Epithelial cell of proximal tubule (primary cell): ENCODE measurements at regions not wholly inside any gene's neighbourhood (a gene's known extent, or its start where the extent isn't known, plus 50 kb on each side); places are given as distances from the start of the nearest gene placed in this dataset.
"Not testable (repeated sequence)": the region's sequence is repeated elsewhere in the genome, so short reads cannot be mapped to it uniquely, and the experiment has no call there.

Experiments
- DNase-seq: peaks from one replicate; pipeline ENCODE4 v3.0.0-alpha.2; 2011; ENCODE audit warnings: low read depth
- H3K4me3 ChIP-seq: 2 replicates; pipeline ENCODE4 v1.5.1; 2011; ENCODE audit warnings: low read depth, mild to moderate bottlenecking, low read length
- CTCF ChIP-seq: conservative IDR thresholded peaks from 2 replicates; pipeline ENCODE4 v1.5.1; 2012; ENCODE audit warnings: low read depth, mild to moderate bottlenecking, low read length

DNA sequence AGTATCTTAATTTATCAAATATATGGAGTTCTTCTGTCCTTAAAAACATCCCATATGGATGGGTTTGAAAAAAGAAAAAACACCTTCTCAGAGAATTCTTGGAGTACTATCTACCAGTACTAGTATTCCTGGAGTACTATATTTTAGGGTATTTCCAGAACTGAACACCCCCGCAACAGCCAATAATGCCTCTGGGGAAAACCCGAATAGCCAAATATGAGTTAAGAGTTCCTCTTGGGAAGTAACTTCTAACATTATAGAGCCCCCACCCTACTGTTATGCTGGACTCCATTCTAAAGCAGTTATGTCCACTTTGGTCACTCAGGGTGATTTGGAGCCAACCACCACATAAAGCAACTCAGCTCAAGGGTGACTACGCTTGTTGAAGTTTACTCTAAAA lies 115.0 kb upstream of the RASGEF1B start:
- no peak for DNase-seq
- no peak overlapping the region for H3K4me3 ChIP-seq
- TF ChIP-seq CTCF: no peak

DNA sequence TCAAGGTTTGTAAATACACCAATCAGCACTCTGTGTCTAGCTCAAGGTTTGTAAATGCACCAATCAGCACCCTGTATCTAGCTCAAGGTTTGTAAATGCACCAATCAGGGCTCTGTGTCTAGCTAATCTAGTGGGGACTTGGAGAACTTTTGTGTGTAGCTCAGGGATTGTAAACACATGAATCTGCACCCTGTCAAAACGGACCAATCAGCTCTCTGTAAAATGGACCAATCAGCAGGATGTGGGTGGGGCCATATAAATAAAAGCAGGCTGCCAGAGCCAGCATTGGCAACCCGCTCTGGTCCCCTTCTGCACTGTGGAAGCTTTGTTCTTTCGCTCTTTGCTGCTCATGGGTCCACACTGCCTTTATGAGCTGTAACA lies 109.3 kb upstream of the RASGEF1B start:
- DNase-seq, H3K4me3 ChIP-seq: not testable (repeated sequence)

- H3K4me3 ChIP-seq: no peak overlapping the region
- no peak for DNase-seq
- TF ChIP-seq CTCF: no peak
Measured at GRCh38 chr4:81580346-81580993, 108.8 kb upstream of the RASGEF1B start.

DNA sequence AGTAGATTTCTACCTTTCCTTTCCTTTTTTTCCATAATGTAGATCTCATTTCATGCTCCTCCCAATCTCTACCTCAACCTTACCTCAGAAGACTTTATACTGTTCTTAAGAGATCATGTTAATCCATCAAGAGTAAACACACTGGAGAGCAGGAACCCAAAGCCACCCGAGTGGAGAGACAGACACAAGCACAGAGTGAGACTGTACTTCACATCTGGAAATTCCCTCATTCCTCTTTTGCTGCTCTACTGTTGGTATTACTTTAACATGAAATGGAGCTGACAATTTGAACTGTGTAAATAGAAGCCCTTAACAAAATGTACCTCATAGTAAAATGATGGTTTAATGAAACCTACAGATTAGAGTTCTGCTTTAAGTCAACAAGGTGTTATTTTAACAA lies 105.7 kb upstream of the RASGEF1B start:
- TF ChIP-seq CTCF: no peak
- no peak for DNase-seq
- H3K4me3 ChIP-seq: no peak overlapping the region

DNA sequence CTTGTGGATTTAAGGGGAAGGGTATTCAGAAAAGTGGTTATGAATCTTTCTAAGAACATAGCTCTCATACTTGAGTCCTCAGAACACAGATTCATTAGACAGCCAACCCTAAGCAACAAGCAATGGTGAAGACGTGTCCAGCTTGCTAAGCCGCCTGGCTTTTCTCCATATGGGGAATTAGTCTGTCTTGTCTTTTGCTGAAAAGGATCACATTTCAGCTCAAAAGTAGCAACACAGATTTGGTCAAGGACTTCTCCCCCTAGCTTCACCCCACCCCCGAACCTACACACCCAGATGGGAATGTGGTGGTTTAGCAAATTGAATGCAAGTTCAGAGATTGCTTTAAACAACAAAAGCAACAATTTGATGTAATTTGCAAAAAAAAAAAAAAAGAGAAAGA lies 103.3 kb upstream of the RASGEF1B start:
- no peak overlapping the region for H3K4me3 ChIP-seq
- TF ChIP-seq CTCF: no peak
- DNase-seq: no peak

- TF ChIP-seq CTCF: no peak
- DNase-seq: no peak
- H3K4me3 ChIP-seq: no peak overlapping the region
Measured at GRCh38 chr4:81573840-81574239, 102.1 kb upstream of the RASGEF1B start.

GRCh38 chr4:81572402-81572801 lies 100.7 kb upstream of the RASGEF1B start:
- DNase-seq: no peak
- no peak for TF ChIP-seq CTCF
- no peak overlapping the region for H3K4me3 ChIP-seq
